Endodermal cell (in vitro differentiated cells): ENCODE measurements at regions not wholly inside any gene's neighbourhood (a gene's known extent, or its start where the extent isn't known, plus 50 kb on each side); places are given as distances from the start of the nearest gene placed in this dataset.

ENCODE experiments used
- DNase-seq: peaks from one replicate; pipeline ENCODE4 v3.0.0-alpha.2; 2017
- H3K27ac ChIP-seq: 2 replicates; pipeline ENCODE4 v1.5.1; 2013; ENCODE audit warnings: mild to moderate bottlenecking, low read depth, low read length, moderate library complexity
- H3K27me3 ChIP-seq: 2 replicates; pipeline ENCODE4 v1.6.1; 2013; ENCODE audit warnings: mild to moderate bottlenecking, low read length, moderate library complexity; ENCODE audit not compliant: insufficient read depth, control insufficient read depth, poor library complexity, severe bottlenecking
- H3K36me3 ChIP-seq: 2 replicates; pipeline ENCODE4 v1.7.0; 2013; ENCODE audit warnings: mild to moderate bottlenecking, low read length, moderate library complexity; ENCODE audit not compliant: control insufficient read depth, insufficient read depth
- H3K4me1 ChIP-seq: one replicate; pipeline ENCODE4 v1.7.0; 2013; ENCODE audit warnings: low read length; ENCODE audit not compliant: control insufficient read depth, insufficient read depth
- H3K4me3 ChIP-seq: 2 replicates; pipeline ENCODE4 v1.5.1; 2013; ENCODE audit warnings: mild to moderate bottlenecking, low read length, moderate library complexity
- H3K9ac ChIP-seq: 2 replicates; pipeline ENCODE4 v1.6.1; 2013; ENCODE audit warnings: mild to moderate bottlenecking, low read length, moderate library complexity; ENCODE audit not compliant: poor library complexity, severe bottlenecking; ENCODE audit errors: extremely low read depth
- H3K9me3 ChIP-seq: 2 replicates; pipeline ENCODE4 v1.6.1; 2013; ENCODE audit warnings: mild to moderate bottlenecking, low read length, moderate library complexity; ENCODE audit not compliant: control insufficient read depth
- H3K27ac Mint-ChIP-seq: 2 replicates; pipeline ENCODE4 v1.8.0; 2020; ENCODE audit warnings: mixed read lengths
- H3K27me3 Mint-ChIP-seq: 2 replicates; pipeline ENCODE4 v1.8.0; 2021; ENCODE audit warnings: mild to moderate bottlenecking, mixed read lengths; ENCODE audit not compliant: insufficient read depth
- H3K36me3 Mint-ChIP-seq: 2 replicates; pipeline ENCODE4 v1.8.0; 2020; ENCODE audit warnings: low read depth, mixed read lengths
- H3K4me1 Mint-ChIP-seq: 2 replicates; pipeline ENCODE4 v1.8.0; 2020; ENCODE audit warnings: mixed read lengths
- H3K4me3 Mint-ChIP-seq: 2 replicates; pipeline ENCODE4 v1.8.0; 2020; ENCODE audit warnings: mild to moderate bottlenecking, moderate library complexity, mixed read lengths
- H3K9me3 Mint-ChIP-seq: 2 replicates; pipeline ENCODE4 v1.8.0; 2020; ENCODE audit warnings: mild to moderate bottlenecking, mixed read lengths
- WGBS, 2 experiments: methylation state at CpG; one replicate each; pipeline versions ENCODE4 v1.1.5 to v1.1.7; 2013; ENCODE audit warnings: missing lambda C conversion rate in 2 of 2, mixed read lengths in 1 of 2; ENCODE audit not compliant: insufficient coverage in 1 of 2, insufficient read length in 1 of 2; 5-methylcytosine and 5-hydroxymethylcytosine counted together
- TF ChIP-seq, protein P1 (sequence below): fragments of 200-600 bp; sonication (generic); conservative IDR thresholded peaks from 2 replicates; pipeline ENCODE4 v1.5.0; 2021; ENCODE audit warnings: antibody characterized with exemption, mild to moderate bottlenecking

GRCh38 chr11:27216270-27217149 is 146.5 kb downstream of the CCDC34 start:
- H3K9me3 ChIP-seq, result peaks cover 8% of the 10 kb centered on the region
- Mint-ChIP-seq H3K4me3 (no peak overlapping the region), H3K27me3 (no peaks in the 10 kb centered on the region), H3K4me1 (peaks cover 44% of the 10 kb centered on the region), H3K27ac (peak overlapping the region; percentile 66), H3K9me3 (peaks cover 1% of the 10 kb centered on the region), H3K36me3 (peaks cover 37% of the 10 kb centered on the region)
- H3K9ac ChIP-seq, result no peak overlapping the region
- H3K4me1 ChIP-seq, result peaks cover 15% of the 10 kb centered on the region
- DNase-seq, result no peak
- H3K36me3 ChIP-seq, result no peaks in the 10 kb centered on the region
- no peaks in the 10 kb centered on the region for H3K27me3 ChIP-seq
- 70 to 75% methylated on average over 4 to 5 of the region's 5 CpGs for WGBS, 2 experiments
- no peak overlapping the region for H3K4me3 ChIP-seq
- peak overlapping the region; percentile 62 for H3K27ac ChIP-seq
- TF ChIP-seq, protein P1, sequence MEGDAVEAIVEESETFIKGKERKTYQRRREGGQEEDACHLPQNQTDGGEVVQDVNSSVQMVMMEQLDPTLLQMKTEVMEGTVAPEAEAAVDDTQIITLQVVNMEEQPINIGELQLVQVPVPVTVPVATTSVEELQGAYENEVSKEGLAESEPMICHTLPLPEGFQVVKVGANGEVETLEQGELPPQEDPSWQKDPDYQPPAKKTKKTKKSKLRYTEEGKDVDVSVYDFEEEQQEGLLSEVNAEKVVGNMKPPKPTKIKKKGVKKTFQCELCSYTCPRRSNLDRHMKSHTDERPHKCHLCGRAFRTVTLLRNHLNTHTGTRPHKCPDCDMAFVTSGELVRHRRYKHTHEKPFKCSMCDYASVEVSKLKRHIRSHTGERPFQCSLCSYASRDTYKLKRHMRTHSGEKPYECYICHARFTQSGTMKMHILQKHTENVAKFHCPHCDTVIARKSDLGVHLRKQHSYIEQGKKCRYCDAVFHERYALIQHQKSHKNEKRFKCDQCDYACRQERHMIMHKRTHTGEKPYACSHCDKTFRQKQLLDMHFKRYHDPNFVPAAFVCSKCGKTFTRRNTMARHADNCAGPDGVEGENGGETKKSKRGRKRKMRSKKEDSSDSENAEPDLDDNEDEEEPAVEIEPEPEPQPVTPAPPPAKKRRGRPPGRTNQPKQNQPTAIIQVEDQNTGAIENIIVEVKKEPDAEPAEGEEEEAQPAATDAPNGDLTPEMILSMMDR, result no peak

DNA sequence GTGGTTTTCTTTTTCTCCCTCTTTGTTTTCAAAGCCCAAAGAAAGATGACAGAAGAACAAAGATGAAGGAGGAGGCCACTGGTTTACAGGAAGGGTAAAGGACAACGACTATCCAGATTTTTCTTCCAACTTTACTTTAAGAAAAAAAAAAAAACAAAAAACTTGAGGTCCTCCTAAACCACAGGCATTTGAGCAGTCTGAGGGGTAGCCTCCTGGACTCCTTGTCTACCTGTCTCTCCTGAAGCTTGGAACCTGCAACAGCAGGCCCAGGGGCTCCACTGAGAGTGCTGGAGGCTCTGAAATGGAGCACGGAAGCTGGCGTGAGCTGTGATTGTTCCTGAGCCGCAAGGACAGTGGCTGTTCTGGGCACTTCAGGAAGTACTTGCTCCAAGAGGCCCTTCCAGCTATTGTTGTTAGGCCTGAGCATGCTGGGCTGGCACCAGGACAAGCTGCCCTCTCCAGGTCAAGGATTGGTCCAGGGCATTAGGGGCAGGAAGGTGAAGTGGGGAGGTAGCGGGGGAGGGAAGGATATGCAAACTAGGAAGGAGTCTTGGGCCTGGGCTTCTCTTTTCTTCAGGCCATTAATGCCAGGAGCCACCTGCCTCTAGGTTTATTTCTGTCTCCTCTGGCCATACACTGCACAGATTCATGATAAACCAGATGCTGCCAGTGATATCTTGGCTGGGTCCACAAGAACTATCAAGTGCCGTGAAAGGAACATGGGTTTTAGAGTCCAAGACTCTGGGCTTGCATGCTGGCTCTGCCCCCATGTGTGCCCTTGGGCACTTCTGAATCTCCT is 147.3 kb downstream of the CCDC34 start:
- H3K4me1 Mint-ChIP-seq, result peaks cover 44% of the 10 kb centered on the region
- H3K27me3 Mint-ChIP-seq, result no peaks in the 10 kb centered on the region
- WGBS, 2 experiments, result 92% methylated on average over 4 to 6 of the region's 6 CpGs
- H3K27me3 ChIP-seq, result no peaks in the 10 kb centered on the region
- no peak overlapping the region for H3K4me3 Mint-ChIP-seq
- H3K4me3 ChIP-seq, result no peak overlapping the region
- DNase-seq, result peak; percentile 66
- peaks cover 45% of the 10 kb centered on the region for H3K36me3 Mint-ChIP-seq
- no peaks in the 10 kb centered on the region for H3K36me3 ChIP-seq
- peaks cover 8% of the 10 kb centered on the region for H3K9me3 ChIP-seq
- peak overlapping the region; percentile 62 for H3K27ac ChIP-seq
- no peak overlapping the region for H3K9ac ChIP-seq
- TF ChIP-seq, protein P1, result no peak
- H3K27ac Mint-ChIP-seq, result peak overlapping the region; percentile 66
- H3K4me1 ChIP-seq, result peaks cover 15% of the 10 kb centered on the region
- no peaks in the 10 kb centered on the region for H3K9me3 Mint-ChIP-seq

- Histone ChIP-seq H3K9me3 (peaks cover 8% of the 10 kb centered on the region), H3K4me3 (no peak overlapping the region), H3K27me3 (no peaks in the 10 kb centered on the region), H3K27ac (no peak overlapping the region), H3K4me1 (peaks cover 15% of the 10 kb centered on the region), H3K9ac (no peak overlapping the region), H3K36me3 (no peaks in the 10 kb centered on the region)
- Mint-ChIP-seq H3K4me3 (no peak overlapping the region), H3K27me3 (no peaks in the 10 kb centered on the region), H3K36me3 (peaks cover 48% of the 10 kb centered on the region), H3K9me3 (no peaks in the 10 kb centered on the region), H3K27ac (no peak overlapping the region), H3K4me1 (peaks cover 44% of the 10 kb centered on the region)
- 91 to 100% methylated on average over 5 of the region's 5 CpGs for WGBS, 2 experiments
- DNase-seq, result no peak
- TF ChIP-seq, protein P1, result no peak
Measured at GRCh38 chr11:27214713-27215112, 148.3 kb downstream of the CCDC34 start.
